GM21381 (cell line): ENCODE measurements at regions not wholly inside any gene's neighbourhood (a gene's known extent, or its start where the extent isn't known, plus 50 kb on each side); places are given as distances from the start of the nearest gene placed in this dataset.
"Not testable (repeated sequence)": the region's sequence is repeated elsewhere in the genome, so short reads cannot be mapped to it uniquely, and the experiment has no call there.

ENCODE experiments used
- ATAC-seq: cut with Tn5 transposase; IDR thresholded peaks from one replicate; pipeline ENCODE4 v1.9.1; 2021; ENCODE audit warnings: mild to moderate bottlenecking, moderate library complexity; ENCODE audit not compliant: unreplicated experiment

DNA sequence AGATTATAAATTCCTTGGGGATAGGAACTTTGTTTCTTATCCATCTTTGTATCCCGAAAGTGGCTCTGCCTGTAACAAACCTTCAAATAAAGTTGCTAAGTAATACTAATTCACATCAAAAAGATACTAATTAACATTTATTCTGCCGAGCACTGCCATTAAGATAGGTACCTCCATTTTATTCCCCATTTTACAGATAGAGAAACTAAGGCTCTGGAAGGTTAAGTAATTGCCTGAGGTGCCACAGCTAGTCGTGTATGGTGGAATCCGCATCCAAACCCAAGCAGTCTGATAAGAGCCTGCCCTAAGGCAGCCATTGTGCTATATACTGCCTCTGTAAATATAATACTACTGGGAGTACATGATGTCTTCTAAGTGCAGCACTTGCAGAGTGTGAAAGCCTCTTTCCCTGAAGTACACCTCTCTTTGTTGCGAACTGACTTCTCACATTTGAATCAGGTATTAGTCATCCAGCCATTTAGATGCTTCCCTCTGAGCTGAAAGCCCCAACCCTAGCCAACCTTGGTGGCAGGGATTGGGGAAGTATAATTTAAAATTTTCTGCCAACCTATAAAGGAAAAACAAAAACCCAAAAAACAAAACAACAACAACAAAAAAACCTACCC is 78.5 kb upstream of the CHD2 start:
- no peak for ATAC-seq

DNA sequence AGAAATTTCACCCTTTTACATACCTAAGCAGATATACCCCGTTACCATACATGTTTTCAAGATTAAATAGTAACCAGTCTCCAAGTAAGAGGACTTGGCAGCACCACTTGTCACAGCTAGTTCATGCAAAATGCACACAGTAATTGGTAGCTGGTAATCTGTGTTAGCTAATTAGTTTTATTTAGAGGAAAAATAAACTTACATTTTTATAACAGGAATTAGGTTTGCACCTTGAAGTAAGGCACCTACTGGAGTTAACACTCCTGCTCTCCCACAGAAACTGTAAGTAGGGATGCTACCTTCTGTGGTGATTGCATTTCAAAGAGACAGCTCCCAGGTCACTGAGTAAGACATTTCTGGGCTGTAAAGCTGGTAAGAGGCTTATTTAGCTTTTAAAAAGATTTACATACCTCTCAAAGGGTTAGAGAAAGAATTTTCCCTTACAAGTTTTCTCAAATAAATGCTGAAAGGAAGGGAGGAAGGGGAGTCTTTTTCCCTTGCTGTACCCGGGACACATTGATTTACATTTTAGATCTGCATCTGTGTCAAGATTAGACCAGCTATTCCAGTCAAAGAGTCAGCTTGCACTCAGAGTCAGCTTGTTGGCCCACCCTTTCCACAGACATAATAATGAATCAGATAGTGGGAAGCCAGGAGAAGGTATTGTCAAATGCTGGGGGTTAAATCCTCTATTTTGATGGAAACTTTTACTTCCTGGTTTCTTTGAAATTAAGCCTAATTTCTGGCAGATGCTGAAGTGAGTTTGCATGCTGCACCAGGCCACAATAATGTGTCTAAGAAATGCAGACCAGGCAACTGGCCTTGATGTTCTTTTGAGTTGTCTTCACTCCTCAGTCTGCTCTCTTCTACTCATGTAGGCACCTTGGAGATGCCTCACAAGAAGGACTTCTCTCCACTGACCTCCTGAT is 77.6 kb upstream of the CHD2 start:
- no peak for ATAC-seq

DNA sequence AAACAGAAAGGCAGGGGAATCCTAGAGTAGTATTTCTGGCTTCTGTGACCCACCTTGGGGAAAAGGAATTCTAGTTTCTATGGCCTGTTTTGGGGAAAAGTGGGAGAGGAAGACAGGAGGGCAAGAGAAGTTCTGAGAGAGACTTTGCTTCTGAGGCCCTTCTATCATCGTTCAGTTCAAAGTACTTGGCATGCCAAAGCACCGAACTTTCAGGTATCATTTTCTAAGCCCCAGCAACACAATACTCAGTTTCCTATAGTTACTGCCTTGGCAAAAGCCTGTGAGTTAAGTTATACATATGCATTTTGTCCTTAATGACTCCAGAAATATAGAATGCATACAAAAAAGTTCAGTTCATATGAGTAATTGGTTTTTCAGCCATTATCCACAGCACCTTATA is 74.1 kb upstream of the CHD2 start:
- no peak for ATAC-seq

DNA sequence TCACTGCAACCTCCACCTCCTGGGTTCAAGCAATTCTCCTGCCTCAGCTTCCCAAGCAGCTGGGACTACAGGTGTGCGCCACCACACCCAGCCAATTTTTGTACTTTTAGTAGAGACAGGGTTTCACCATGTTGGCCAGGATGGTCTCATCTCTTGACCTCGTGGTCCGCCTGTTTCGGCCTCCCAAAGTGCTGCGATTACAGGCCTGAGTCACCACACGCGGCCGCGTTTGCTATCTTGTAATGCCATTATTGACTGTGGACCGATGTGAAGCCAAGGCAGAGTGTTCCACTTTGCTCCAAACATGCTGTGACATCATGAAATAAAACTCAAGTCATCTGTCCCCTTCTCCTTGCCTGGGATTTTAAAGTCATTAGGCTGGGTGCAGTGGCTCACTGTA is 72.1 kb upstream of the CHD2 start:
- ATAC-seq, result not testable (repeated sequence)

DNA sequence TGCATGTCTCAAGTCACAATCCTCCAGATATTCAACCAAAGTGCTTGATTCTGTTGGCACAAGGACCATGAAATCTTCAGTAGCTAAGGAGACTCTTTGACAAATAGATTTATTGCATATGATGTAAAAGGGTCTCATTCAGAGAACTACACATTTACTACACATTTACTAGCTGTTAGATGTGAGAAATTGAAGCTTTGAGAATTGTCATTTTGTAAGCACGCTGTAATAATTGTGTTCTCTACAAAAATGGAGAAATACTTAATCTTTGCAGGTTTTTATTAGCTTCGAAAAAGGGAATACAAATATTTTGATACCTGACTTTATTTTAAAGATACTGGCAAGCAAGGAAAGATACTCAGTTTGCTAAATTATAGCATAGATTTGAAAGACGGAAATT is 70.2 kb upstream of the CHD2 start:
- no peak for ATAC-seq

DNA sequence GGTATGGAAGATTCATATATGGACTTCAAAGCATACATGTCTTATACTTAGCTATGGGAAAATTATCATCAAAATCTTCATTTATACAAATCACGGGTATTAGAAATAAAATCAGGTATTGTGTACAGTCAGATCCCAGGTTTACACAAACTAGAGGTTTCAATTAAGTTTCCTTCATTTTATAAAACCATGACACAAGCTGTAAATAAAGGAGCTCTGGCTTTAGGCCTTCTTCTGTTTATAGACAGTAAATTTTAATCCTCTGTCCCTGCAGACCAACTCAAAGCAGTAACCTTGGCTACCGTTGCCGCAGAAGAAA is 68.8 kb upstream of the CHD2 start:
- no peak for ATAC-seq

DNA sequence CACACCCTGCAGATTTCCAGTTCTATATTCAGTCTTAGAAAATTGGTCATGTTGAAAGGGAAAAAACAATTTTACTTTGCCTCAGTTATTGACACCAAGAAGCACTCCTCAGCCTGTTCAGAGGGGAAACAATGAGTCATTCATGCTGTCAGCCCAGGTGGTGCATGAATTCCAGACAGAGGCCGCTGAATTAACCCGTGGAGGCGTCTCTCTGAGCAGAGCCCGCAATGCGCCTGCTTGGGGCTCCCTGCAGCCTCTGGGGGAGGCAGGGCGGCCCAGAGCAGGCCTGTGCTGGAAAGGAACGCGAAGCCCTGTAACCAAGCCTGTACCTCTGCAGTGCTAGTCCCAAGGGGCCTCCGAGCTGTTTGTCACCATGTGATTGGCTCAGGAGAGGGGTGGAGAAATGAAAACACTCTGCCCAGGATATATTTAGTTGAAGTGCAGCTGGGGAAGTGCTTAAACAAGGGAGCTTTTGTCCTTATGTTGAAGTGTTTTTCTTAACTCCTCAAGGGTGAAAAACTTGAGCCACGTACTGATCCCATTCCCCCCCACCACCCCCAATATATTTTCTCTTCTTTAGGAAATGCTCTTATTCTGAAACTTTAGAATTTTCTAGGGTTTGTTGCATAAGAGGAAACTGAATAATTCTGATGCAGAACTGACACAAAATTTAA is 68.3 kb upstream of the CHD2 start:
- peak; percentile 97 for ATAC-seq

DNA sequence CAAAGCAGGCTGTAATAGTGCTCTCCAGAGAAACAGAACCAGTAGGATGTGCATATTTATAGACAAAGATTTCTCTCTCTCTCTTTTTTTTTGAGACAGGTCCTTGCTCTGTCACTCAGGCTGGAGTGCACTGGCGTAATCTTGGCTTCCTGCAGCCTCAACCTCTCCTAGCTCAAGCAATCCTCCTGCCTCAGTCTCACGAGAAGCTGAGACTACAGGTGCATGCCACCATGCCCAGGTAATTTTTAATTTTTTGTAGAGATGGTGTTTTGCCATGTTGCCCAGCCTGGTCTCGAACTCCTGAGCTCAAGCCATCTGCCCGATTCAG is 67.1 kb upstream of the CHD2 start:
- no peak for ATAC-seq

DNA sequence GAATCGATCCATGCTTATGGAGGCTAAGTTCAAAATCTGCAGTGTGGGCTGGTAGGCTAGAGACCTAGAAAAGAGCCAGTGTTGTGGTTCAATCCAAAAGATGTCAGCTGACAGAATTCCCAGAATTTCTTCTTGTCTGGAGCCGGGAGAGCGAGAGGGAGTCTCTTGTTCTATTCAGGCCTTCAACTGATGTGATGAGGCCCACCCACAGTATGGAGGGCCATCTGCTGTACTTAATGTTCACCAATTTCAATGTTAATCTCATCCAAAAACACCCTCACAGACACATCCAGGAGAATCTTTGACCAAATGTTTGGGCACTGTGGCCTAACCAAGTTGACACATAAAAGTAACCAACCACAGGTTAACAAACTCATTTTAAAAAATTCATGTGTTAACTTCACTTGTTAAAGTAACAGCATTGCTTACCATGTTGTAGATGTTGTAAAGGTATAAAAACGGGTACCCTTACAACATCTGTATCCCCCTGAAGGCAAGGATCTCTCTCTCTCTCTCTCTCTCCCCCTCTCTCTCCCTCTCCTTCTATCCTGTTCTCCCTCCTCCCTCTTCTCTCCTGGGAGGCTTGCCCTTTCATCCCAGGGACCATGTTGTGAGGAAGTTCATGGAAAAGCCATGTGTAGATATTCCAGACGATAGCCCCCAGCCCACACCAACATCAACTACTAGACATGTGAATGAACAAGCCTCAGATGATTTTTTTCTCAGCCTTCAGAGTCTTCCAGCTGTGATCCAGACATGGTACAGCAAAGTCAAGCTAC is 66.4 kb upstream of the CHD2 start:
- ATAC-seq, result no peak

DNA sequence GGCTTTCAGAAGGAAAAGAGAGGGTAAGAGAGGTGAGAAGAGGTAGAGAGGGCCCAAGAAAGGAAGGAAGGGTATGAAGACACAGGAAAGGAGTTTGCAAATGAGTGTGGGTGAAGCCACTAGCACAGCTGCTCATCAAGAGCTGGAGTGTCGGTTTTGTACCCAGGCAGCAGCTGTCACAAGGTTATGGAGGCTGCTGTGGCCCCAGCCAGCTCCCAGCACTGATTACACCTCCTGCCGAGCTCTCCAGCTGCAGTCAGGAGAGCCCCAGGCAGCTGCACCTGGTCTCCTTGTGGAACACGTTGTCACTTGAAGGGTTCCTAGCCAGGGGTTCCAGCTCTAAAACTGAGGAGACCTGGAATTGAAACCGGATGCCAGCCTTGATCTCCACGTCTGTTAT is 60.4 kb upstream of the CHD2 start:
- peak; percentile 83 for ATAC-seq

DNA sequence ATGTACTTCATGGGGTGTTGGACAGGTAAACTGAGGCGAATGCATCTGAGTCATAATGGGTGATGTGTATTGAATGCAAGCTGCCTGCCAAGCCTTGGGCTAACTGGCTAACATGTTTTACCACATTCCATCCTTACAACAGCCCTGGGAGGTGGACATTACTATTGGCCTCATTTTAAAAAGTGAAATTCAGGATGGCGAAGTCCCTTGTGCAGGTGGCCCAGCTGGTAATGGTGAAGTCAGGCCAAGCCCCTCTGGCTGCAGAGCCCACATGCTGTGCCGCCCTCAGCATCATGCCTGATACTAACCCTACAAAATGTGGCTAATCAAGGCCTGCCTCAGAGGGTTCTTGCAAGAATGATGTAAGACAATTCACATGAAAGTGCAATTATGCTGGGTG is 60.0 kb upstream of the CHD2 start:
- ATAC-seq, result no peak

DNA sequence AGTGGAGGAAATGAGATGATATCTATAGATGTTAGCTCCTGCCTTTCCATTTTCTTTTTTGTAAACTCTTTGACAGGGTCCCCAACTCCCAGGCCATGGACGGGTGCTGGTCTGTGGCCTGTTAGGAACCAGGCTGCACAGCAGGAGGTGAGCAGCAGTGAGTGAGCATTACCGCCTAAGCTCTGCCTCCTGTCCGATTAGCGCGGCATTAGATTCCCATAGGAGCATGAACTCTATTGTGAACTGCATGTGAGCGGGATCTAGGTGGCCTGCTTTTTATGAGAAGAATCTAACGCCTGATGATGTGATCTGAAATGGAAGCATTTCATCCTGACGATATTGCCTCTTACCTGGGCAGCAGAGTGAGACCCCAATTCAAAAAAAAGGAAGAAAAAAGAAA is 56.8 kb upstream of the CHD2 start:
- no peak for ATAC-seq

DNA sequence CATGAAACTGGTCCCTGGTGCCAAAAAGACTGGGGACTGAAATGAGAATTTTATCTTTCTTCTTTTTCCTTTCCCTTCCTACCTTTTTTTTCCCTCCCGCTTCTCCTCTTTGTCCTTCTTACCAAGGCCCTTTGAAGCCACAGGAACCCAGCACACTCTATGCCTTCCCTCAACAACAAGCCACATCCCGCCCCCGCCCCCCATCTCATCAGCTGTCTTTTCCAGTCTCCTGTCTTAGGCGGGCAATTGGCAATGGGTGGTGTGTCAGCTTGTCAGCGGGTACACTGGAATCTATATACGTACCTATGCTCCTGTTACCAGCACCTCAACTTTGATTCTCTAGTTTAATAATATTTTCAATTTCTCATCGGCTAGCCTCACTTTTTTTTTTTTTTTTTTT is 56.3 kb upstream of the CHD2 start:
- ATAC-seq, result no peak

DNA sequence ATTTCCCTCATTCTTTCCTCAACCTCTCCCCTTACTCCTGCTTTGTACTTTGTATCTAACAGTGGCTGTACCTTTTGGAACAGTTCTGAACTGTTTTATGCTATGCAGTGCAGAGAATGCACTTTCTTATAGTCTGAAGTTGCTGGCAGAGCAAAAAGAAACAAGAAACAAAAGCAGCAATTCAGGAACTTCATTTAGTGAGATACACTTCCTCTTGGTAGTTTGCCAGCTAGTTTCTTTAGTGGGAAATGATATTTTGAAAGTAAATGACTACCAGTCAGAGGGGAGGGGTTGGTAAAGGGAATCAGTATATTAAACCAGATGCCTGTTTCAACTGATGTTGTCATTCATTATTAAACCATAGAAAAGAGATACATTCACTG is 55.0 kb upstream of the CHD2 start:
- peak; percentile 67 for ATAC-seq

DNA sequence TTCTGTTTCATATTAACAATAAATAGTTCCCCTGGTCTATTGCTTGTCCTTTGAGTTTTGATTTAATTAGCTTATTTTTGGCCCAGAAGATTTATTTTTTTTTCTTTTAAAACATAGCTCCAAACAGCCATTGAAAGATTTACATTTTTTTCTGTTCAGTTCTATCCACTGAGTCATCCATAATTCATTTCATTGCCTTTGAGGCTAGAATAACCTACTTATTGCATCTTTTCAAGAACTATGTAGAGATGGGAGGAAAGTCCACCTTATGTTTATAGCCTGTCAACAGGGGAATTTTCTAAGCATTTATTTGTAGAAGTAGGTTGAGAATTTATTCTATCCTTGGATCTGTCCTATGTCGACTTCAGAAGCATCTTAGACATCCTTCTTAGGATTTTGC is 53.4 kb upstream of the CHD2 start:
- no peak for ATAC-seq

DNA sequence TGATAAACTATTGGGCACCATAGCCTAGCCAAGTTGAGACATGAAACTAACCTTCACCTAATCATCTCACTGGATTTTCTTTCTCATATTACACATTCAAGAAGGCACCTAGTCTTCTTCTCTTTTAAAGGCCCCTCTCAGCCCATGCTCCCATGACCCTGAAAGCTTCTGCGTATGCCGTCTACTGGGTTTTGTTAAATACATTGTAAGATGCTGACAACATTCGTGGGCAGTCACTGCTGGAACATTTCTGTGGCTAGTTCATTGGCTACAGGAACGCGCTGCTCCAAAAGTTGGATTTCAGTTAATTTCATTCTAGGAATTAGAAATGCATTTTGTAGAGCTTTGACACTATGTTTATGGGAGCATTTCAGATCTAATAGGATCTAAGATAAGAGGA is 52.3 kb upstream of the CHD2 start:
- ATAC-seq, result no peak

DNA sequence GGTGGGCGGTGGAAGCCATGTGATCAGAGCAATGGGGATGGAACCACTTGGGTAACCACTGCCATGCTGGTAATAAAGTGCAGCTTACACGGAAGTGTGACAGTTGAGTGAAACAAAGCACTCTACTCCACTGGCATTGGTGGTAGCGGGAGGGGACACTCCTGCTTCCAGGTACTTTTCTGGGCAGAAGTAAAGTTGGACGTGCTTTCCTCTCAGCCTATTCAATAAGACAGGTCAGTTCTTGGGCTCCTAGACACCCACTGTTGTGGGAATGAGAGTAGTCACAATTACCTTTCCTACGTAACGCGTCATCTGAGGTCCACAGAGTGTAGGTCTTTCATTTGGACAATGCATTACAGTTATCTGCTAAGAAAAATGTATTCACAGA is 51.7 kb upstream of the CHD2 start:
- no peak for ATAC-seq

DNA sequence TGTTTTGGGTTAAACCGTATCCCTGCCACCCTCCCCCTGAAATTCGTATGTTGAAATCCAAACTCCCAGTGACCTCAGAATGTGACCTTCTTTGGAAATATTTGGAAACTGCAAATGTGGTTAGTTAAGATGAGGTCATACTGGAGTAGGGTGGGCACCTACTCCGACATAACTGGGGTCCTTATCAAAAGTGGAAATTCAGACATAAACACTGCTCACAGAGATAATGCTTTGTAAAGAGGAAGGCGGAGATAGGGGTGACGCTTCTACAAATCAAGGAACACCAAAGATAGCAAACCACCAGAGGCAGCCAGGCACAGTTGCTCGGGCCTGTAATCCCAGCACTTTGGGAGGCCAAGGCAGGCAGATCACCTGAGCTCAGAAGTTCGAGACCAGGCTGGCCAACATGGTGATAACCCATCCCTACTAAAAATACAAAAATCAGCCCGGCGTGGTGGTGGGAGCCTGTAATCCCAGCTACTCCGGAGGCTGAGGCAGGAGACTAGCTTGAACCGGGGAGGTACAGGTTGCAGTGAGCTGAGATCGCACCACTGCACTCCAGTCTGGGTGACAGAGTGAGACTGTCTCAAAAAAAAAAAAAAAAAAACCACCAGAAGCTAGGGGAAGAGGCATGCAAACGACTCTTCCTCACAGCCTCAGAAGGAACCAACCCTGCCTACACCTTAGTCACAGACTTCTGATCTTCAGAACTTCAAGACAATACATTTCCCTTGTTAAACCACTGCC is 51.1 kb upstream of the CHD2 start:
- peak; percentile 63 for ATAC-seq

DNA sequence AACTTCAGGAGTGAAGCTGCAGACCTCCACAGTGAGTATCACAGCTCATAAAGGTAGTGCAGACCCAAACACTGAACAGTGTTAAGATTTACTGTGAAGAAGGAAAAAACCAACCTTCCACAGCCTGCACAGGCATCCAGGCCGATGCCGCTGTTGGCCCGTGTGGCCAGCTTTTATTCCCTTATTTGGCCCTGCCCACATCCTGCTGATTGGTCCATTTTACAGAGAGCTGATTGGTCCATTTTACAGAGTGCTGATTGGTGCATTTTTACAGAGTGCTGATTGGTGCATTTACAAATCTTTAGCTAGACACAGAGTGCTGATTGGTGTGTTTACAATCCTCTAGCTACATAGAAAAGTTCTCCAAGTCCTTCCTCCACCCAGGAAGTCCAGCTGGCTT is 49.9 kb upstream of the CHD2 start:
- ATAC-seq, result not testable (repeated sequence)
